ENCODE measurements at regions not wholly inside any gene's neighbourhood (a gene's known extent, or its start where the extent isn't known, plus 50 kb on each side); places are given as distances from the start of the nearest gene placed in this dataset.

GRCh38 chr5:82336226-82336958 is 58.2 kb upstream of the RPS23 start:
- H3K4me3 ChIP-seq = no peak overlapping the region
- no peak for TF ChIP-seq POLR2AphosphoS5 (IDR thresholded peaks at IDR 0.05)
- no peak for TF ChIP-seq POLR2A (IDR thresholded peaks at IDR 0.05; ENCODE audit: low read depth)
- no peak for TF ChIP-seq CTCF (IDR thresholded peaks at IDR 0.05)
- TF ChIP-seq EP300 (IDR thresholded peaks at IDR 0.05) = no peak
- no peak for DNase-seq (ENCODE audit: extremely low spot score)
- H3K27me3 ChIP-seq = no peaks in the 10 kb centered on the region
- H3K36me3 ChIP-seq = no peaks in the 10 kb centered on the region
- intact Hi-C loops (cut with DNase I) = no loop called here
- H3K4me1 ChIP-seq = peaks cover 21 to 32% (median 26%) of the 10 kb centered on the region in 4 donors
- no peaks in the 10 kb centered on the region for H3K9me3 ChIP-seq
- whole genome bisulfite sequencing = 87% methylated on average over 3 of the region's 3 CpGs
- H3K27ac ChIP-seq (replicated peaks in 1 of 4) = peak overlapping the region in 1 of 4 donors; percentile 63

GRCh38 chr5:82335806-82336205 is 57.7 kb upstream of the RPS23 start:
- no peak for DNase-seq (ENCODE audit: extremely low spot score)
- Histone ChIP-seq H3K9me3 (no peaks in the 10 kb centered on the region), H3K36me3 (no peaks in the 10 kb centered on the region), H3K27me3 (no peaks in the 10 kb centered on the region), H3K27ac (replicated peaks in 1 of 4) (peak overlapping the region in 2 of 4 donors; percentile 63 to 70), H3K4me1 (peaks cover 21 to 36% (median 29%) of the 10 kb centered on the region in 4 donors), H3K4me3 (no peak overlapping the region)
- intact Hi-C loops (cut with DNase I) = no loop called here
- TF ChIP-seq EP300 (IDR thresholded peaks at IDR 0.05) = no peak
- no peak for TF ChIP-seq CTCF (IDR thresholded peaks at IDR 0.05)
- TF ChIP-seq POLR2AphosphoS5 (IDR thresholded peaks at IDR 0.05) = no peak
- TF ChIP-seq POLR2A (IDR thresholded peaks at IDR 0.05; ENCODE audit: low read depth) = no peak
- whole genome bisulfite sequencing = 80% methylated on average over 5 of the region's 5 CpGs

GRCh38 chr5:82334856-82335255 is 56.7 kb upstream of the RPS23 start:
- intact Hi-C loops (cut with DNase I) = no loop called here
- no peak for DNase-seq (ENCODE audit: extremely low spot score)
- Histone ChIP-seq H3K4me1 (peaks cover 21 to 36% (median 29%) of the 10 kb centered on the region in 4 donors), H3K27ac (replicated peaks in 1 of 4) (peak overlapping the region; percentile 34 to 70 (median 62)), H3K9me3 (no peaks in the 10 kb centered on the region), H3K27me3 (no peaks in the 10 kb centered on the region), H3K36me3 (no peaks in the 10 kb centered on the region), H3K4me3 (no peak overlapping the region)
- no peak for TF ChIP-seq POLR2AphosphoS5 (IDR thresholded peaks at IDR 0.05)
- no peak for TF ChIP-seq POLR2A (IDR thresholded peaks at IDR 0.05; ENCODE audit: low read depth)
- TF ChIP-seq CTCF (IDR thresholded peaks at IDR 0.05) = no peak
- no peak for TF ChIP-seq EP300 (IDR thresholded peaks at IDR 0.05)
- WGBS = 32% methylated on average over 4 of the region's 4 CpGs

GRCh38 chr5:82334085-82334692 is 56.0 kb upstream of the RPS23 start:
- DNase-seq (ENCODE audit: extremely low spot score) = no peak
- TF ChIP-seq POLR2AphosphoS5 (IDR thresholded peaks at IDR 0.05) (no peak), CTCF (IDR thresholded peaks at IDR 0.05) (no peak), POLR2A (IDR thresholded peaks at IDR 0.05; ENCODE audit: low read depth) (no peak), EP300 (IDR thresholded peaks at IDR 0.05) (no peak)
- H3K4me3 ChIP-seq = no peak overlapping the region
- H3K36me3 ChIP-seq = no peaks in the 10 kb centered on the region
- intact Hi-C loops (cut with DNase I) = no loop called here
- peak overlapping the region; percentile 34 to 70 (median 62) for H3K27ac ChIP-seq (replicated peaks in 1 of 4)
- 77% methylated on average over 5 of the region's 5 CpGs for WGBS
- H3K4me1 ChIP-seq = peaks cover 21 to 36% (median 29%) of the 10 kb centered on the region in 4 donors
- H3K27me3 ChIP-seq = no peaks in the 10 kb centered on the region
- no peaks in the 10 kb centered on the region for H3K9me3 ChIP-seq
